GM12891 (cell line): ENCODE measurements at regions not wholly inside any gene's neighbourhood (a gene's known extent, or its start where the extent isn't known, plus 50 kb on each side); places are given as distances from the start of the nearest gene placed in this dataset.

Experiments used
- DNase-seq: peaks from one replicate; pipeline ENCODE4 v3.0.0; 2011; ENCODE audit warnings: low spot score; ENCODE audit not compliant: insufficient read length
- FAIRE-seq: peaks from 2 replicates; lab custom pipeline; 2011; peaks lifted over from hg19 to GRCh38; lab: Jason Lieb, UNC
- PAX5 ChIP-seq: IDR thresholded peaks from 2 replicates; pipeline ENCODE4 v1.6.1; 2011; ENCODE audit warnings: low read length, moderate library complexity, mild to moderate bottlenecking; ENCODE audit not compliant: insufficient read depth, severe bottlenecking
- POLR2A ChIP-seq: IDR thresholded peaks from 2 replicates; pipeline ENCODE4 v1.6.1; 2011; ENCODE audit warnings: low read depth, low read length, control low read depth
- POLR2AphosphoS5 ChIP-seq: IDR thresholded peaks from 2 replicates; pipeline ENCODE4 v1.6.1; 2011; ENCODE audit warnings: low read depth, low read length, control low read depth
- POU2F2 ChIP-seq: IDR thresholded peaks from 2 replicates; pipeline ENCODE4 v1.6.1; 2011; ENCODE audit warnings: low read depth, mild to moderate bottlenecking, control low read depth, low read length, moderate library complexity
- SPI1 ChIP-seq: IDR thresholded peaks from 2 replicates; pipeline ENCODE4 v1.6.1; 2011; ENCODE audit warnings: low read depth, low read length, control low read depth
- TAF1 ChIP-seq: IDR thresholded peaks from 2 replicates; pipeline ENCODE4 v1.6.1; 2011; ENCODE audit warnings: low read depth, low read length, control low read depth

DNA sequence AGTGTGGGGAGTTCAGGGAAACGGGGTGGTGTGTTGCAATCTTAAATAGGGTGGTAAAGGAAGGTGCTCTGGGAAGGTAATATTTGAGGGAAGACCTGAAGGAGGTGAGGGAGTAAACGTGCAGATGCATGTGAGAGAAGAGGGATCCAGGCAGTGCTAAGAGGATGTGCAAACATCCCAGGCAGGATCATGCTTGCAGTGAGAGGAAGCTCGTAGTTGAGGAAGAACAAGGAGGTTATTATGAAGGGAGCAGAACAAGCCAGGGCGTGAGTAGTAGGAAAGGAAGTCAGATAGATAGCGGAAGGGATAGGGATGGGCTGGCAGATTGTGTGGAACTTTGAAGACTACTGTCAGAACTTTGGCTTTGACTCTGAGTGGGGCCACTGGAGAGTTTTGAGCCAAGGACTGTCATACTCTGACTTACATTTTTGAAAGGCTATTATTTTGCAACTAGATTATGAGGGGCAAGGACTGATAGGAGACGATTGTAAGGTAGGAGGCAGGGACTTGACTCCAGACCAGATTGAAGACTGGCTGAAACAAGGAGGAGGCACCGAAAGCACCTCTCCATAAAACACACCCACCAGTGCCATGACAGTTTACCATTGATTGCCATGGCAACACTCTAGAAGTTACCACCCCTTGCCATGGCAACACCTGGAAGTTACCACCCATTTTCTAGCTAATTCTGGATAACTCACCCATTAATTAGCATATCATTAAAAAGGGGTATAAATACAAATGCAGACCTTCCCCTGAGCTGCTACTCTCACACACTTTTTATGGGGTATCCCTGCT lies 67.0 kb downstream of the XCL2 start:
- DNase-seq = no peak
- FAIRE-seq = no peak
- TF ChIP-seq PAX5 = no peak
- TF ChIP-seq SPI1 = no peak
- no peak for TF ChIP-seq POU2F2
- TF ChIP-seq POLR2AphosphoS5 = no peak
- TF ChIP-seq POLR2A = no peak
- no peak for TF ChIP-seq TAF1

DNA sequence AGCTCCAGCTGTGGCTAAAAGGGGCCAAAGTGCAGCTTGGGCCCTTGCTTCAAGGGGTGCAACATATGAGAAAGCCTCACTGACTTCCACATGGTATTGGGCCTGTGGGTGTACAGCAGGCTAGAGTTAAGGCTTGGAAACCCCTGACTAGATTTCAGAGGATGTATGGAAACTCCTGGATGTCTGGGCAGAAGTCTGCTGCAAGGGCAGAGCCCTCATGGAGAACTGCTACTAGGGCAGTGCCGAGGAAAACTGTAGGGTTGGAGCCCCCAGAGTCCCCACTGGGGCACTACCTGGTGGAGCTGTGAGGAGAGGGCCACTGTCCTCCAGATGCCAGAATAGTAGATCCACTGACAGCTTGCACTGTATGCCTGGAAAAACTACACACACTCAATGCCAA lies 69.5 kb downstream of the XCL2 start:
- FAIRE-seq = no peak
- no peak for DNase-seq
- TF ChIP-seq POLR2A (no peak), POU2F2 (no peak), POLR2AphosphoS5 (no peak), TAF1 (no peak), PAX5 (no peak), SPI1 (no peak)

DNA sequence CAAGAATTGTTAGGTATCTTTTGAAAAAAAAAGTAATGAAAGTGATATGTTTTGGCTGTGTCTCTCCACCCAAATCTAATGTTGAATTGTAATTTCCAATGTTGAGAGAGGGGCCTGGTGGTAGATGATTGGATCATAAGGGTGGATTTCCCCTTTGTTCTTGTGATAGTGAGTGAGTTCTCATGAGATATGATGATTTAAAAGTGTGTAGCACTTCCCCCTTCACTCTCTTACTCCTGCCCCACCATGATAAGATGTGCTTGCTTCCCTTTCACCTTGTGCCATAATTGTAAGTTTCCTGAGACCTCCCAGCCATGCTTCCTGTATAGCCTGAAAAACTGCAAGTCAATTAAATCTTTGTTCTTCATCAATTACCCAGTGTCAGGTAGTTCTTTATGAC lies 70.7 kb downstream of the XCL2 start:
- FAIRE-seq (no peak), DNase-seq (no peak)
- TF ChIP-seq TAF1 (no peak), SPI1 (no peak), POLR2AphosphoS5 (no peak), PAX5 (no peak), POLR2A (no peak)

DNA sequence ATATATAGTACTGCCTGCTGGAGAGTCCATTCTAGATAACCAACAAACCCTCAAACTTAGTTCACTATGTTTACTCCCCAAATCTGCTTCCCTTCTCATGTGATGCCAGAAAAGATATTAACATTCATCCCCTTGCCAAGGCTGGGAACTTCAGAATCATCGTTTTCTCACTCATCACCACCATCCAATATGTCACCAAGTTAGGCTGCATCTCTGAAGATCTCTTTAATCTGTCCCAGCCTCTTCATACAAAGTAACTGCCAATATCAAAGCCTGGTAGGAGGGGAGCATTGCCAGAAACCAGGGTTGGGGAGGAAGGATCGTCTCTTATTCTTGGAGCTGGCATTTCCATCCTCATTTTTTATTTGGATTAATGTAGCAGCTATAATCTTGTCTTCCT lies 71.6 kb downstream of the XCL2 start:
- FAIRE-seq (no peak), DNase-seq (no peak)
- TF ChIP-seq SPI1 (no peak), TAF1 (no peak), POLR2AphosphoS5 (no peak), PAX5 (no peak), POLR2A (no peak), POU2F2 (no peak)

DNA sequence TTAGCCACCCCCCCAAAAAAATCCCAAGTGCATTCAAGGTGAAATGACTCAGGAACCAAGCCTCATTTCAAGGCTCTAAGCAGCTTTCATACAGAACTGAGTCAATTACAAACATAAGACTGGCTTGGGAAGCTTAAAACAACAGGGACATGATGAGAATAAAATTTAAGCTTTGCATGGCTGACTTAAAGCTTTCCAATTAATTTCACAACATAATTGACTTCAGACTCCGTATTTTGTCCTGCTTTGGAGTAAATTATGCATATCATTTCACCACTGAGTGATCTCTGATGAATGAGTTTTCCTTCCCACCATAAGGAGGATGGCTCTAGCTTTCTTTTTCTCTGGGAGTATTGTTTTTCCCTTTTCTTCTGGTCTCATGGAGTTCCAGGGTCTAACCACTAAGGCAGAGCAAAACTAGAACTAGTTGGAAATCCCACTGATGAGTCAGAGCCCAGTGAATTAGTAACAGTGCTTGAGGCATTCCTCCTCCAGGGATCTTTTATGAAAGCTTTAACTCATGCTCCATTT lies 72.8 kb downstream of the XCL2 start:
- TF ChIP-seq TAF1 = no peak
- no peak for TF ChIP-seq POU2F2
- TF ChIP-seq SPI1 = no peak
- no peak for TF ChIP-seq PAX5
- FAIRE-seq = no peak
- DNase-seq = no peak

DNA sequence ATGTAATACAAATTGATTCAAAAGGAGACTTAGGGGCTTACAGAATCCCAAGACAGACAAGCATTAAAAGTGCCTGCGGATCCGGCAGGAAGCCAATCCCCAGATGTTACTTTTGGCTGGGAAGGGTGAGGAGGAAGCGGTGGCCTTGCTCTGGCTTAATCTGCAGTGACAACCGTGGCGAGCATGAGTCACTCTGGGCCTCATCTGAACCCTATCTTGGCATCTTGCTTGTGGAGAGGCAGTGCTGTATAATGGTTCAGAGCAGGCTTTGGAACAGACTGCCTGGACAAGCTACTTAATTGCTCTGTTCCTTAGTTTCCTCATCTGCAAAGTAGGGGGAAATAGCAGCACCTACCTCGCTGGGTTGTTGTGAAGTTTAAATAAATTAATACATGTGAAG lies 74.1 kb downstream of the XCL2 start:
- FAIRE-seq (peak; percentile 33), DNase-seq (no peak)
- TF ChIP-seq POLR2A (no peak), SPI1 (no peak), PAX5 (no peak), POLR2AphosphoS5 (no peak)

DNA sequence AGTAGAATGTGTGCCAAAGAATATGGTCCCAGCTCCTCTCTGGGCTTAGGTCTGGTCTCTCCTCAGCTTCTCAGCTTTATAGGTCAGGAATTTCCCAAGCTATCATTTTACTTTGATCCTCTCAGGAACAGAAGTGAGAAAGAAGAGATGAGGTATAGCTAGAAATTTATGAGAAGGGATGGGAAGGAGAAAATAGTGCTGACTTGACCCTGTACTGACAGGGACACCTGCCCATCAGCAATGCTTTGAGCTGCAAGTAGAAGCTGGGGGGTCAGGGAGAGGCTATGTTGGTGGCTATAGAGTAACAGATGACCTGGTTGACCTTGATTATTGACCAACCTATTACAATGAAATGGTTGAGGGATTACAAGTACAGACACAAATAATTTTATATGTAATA lies 75.0 kb downstream of the XCL2 start:
- TF ChIP-seq SPI1 (peak; percentile 32; the same call in 1 of the 2 replicates), POLR2A (no peak)
- FAIRE-seq (no peak), DNase-seq (no peak)

DNA sequence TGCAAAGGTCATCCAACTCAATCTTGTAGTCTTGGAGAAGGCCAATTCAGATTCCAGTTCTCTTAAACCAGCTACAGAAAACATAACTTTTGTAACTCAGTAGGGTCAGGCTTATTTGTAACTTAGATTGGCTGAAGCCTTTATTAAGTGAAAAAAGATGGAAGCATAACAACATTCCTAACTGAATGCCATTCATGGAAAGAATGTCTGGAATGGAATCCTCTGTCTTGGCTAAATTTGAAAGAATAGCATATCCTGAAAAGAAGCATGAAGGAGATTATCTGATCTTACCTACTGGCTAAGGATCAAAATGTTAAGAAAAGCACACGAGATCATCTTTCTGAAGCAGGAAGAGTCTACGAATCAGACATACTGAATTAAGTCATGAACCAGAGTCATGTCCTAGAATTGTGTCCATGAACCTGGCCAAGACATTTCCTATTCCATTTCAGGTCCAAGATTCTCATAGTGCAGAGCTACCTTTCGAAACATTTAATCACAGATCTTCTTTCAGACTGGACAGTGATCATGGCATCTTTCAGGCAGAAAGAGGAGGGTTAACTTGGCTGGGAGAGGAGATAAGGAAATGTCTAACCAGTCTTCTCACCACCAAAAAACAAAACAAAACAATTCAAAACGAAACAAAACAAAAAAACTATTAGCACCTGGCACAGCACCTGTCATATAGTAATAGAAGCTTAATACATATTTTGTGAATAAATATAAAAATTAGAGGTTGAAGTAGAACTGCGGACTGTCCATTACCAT lies 75.6 kb downstream of the XCL2 start:
- FAIRE-seq (no peak), DNase-seq (no peak)

DNA sequence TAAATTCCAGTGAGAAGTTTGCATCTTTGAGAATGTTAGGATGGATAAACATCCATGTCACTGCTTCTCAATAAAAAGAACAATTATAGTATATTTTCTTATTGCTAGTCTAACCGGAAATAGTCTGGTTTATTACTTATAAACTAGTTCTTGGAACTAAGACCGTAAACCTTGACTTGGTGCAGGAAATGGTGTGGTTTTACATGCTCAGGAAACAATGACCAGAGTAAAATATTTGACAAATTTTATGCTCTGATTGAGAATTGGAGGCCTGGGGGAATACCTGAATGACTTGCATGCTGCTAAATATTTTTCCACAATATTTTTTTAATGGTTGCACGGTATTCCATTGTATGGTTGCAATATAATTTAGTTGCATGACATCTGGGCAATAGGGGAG lies 76.3 kb downstream of the XCL2 start:
- FAIRE-seq (no peak), DNase-seq (no peak)
- TF ChIP-seq SPI1 (no peak), POU2F2 (no peak), POLR2A (no peak), TAF1 (no peak), POLR2AphosphoS5 (no peak), PAX5 (no peak)

More for the DNA sequence above, 75.6 kb downstream of the XCL2 start:
- no peak for TF ChIP-seq SPI1
- no peak for TF ChIP-seq TAF1
- no peak for TF ChIP-seq PAX5
- TF ChIP-seq POLR2A = no peak
- TF ChIP-seq POLR2AphosphoS5 = no peak
- no peak for TF ChIP-seq POU2F2

DNA sequence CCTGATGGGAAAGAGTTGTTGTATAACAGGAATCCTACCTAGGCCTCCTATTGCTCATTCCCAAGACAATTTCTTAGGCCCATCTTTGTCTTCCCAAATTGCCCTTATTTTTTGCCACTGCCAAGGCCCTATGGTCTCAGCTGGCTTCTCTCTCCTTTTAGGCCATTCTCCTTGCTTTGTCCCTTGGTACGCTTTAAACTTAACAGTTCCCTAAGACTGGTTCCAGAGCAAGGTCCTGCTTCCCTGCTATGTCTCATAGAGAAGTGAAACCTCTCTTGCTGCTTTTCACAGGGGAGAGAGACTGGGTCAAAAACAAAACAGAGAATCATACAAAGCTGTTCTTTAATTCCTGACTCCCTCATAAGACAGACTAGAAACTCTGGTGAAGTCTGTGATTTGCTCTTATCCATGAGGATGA lies 77.1 kb downstream of the XCL2 start:
- DNase-seq = no peak
- TF ChIP-seq SPI1 (peak; percentile 96), POLR2AphosphoS5 (no peak), POU2F2 (no peak), TAF1 (no peak), POLR2A (no peak), PAX5 (no peak)
- peak; percentile 73 for FAIRE-seq
